ENCODE measurements at regions not wholly inside any gene's neighbourhood (a gene's known extent, or its start where the extent isn't known, plus 50 kb on each side); places are given as distances from the start of the nearest gene placed in this dataset.

- no peak for DNase-seq (ENCODE audit: low read depth)
These were observed 400.2 kb upstream of the SGCD start for GRCh38 chr5:155926766-155927165.

GRCh38 chr5:155929112-155929511 is 397.9 kb upstream of the SGCD start:
- no peak for DNase-seq (ENCODE audit: low read depth)

- no peak for DNase-seq (ENCODE audit: low read depth)
These were observed 392.0 kb upstream of the SGCD start for GRCh38 chr5:155934964-155935363.

- no peak for DNase-seq (ENCODE audit: low read depth)
These were observed 391.2 kb upstream of the SGCD start for GRCh38 chr5:155935723-155936122.

- no peak for DNase-seq (ENCODE audit: low read depth)
These were observed 390.2 kb upstream of the SGCD start for GRCh38 chr5:155936520-155937406.

GRCh38 chr5:155938051-155938450 is 388.9 kb upstream of the SGCD start:
- no peak for DNase-seq (ENCODE audit: low read depth)

GRCh38 chr5:155941340-155941739 is 385.6 kb upstream of the SGCD start:
- no peak for DNase-seq (ENCODE audit: low read depth)

GRCh38 chr5:155943516-155944407 is 383.2 kb upstream of the SGCD start:
- DNase-seq (ENCODE audit: low read depth) = no peak

GRCh38 chr5:155947394-155948062 is 379.4 kb upstream of the SGCD start:
- DNase-seq (ENCODE audit: low read depth) = no peak

GRCh38 chr5:155948576-155948975 is 378.4 kb upstream of the SGCD start:
- no peak for DNase-seq (ENCODE audit: low read depth)

- DNase-seq (ENCODE audit: low read depth) = no peak
These were observed 374.4 kb upstream of the SGCD start for GRCh38 chr5:155952486-155953089.

- DNase-seq (ENCODE audit: low read depth) = no peak
These were observed 373.6 kb upstream of the SGCD start for GRCh38 chr5:155953335-155953734.

- no peak for DNase-seq (ENCODE audit: low read depth)
These were observed 372.1 kb upstream of the SGCD start for GRCh38 chr5:155954701-155955445.

- no peak for DNase-seq (ENCODE audit: low read depth)
These were observed 369.1 kb upstream of the SGCD start for GRCh38 chr5:155957884-155958283.

- DNase-seq (ENCODE audit: low read depth) = no peak
These were observed 367.9 kb upstream of the SGCD start for GRCh38 chr5:155959082-155959481.

- no peak for DNase-seq (ENCODE audit: low read depth)
These were observed 366.8 kb upstream of the SGCD start for GRCh38 chr5:155960177-155960576.

- no peak for DNase-seq (ENCODE audit: low read depth)
These were observed 357.4 kb upstream of the SGCD start for GRCh38 chr5:155969537-155969936.

GRCh38 chr5:155974369-155974768 is 352.6 kb upstream of the SGCD start:
- no peak for DNase-seq (ENCODE audit: low read depth)

GRCh38 chr5:155978850-155979249 is 348.1 kb upstream of the SGCD start:
- DNase-seq (ENCODE audit: low read depth) = no peak

- no peak for DNase-seq (ENCODE audit: low read depth)
These were observed 344.6 kb upstream of the SGCD start for GRCh38 chr5:155982354-155982753.

- DNase-seq (ENCODE audit: low read depth) = no peak
These were observed 343.0 kb upstream of the SGCD start for GRCh38 chr5:155983954-155984353.
